ENCODE measurements at regions not wholly inside any gene's neighbourhood (a gene's known extent, or its start where the extent isn't known, plus 50 kb on each side); places are given as distances from the start of the nearest gene placed in this dataset.

GRCh38 chr13:86399572-86399971 lies 600.4 kb upstream of the SLITRK6 start:
- FAIRE-seq = no peak
- Histone ChIP-seq H3K9me3 (ENCODE audit: control insufficient read depth, low read depth, low read length) (no peaks in the 10 kb centered on the region), H4K20me1 (ENCODE audit: control insufficient read depth, extremely low read depth, insufficient read depth, low read length) (no peaks in the 10 kb centered on the region), H3K9ac (ENCODE audit: control insufficient read depth, extremely low read depth, insufficient read depth, low read length) (no peak overlapping the region), H2AFZ (ENCODE audit: control insufficient read depth, low read length) (no peak overlapping the region), H3K27ac (ENCODE audit: control insufficient read depth, insufficient read depth, low read length) (no peak overlapping the region), H3K4me2 (ENCODE audit: control insufficient read depth, extremely low read depth, insufficient read depth, low read depth, low read length) (no peak overlapping the region), H3K36me3 (ENCODE audit: control insufficient read depth in 2 of 2, extremely low read depth in 1 of 2, insufficient read depth in 2 of 2, low read length in 2 of 2) (no peaks in the 10 kb centered on the region), H3K27me3 (ENCODE audit: control insufficient read depth, extremely low read depth, insufficient read depth, low read length) (no peaks in the 10 kb centered on the region), H3K4me3 (ENCODE audit: control insufficient read depth in 2 of 3, extremely low read depth in 1 of 3, insufficient read depth in 2 of 3, low read depth in 1 of 3, low read length in 3 of 3) (no peak overlapping the region), H3K79me2 (ENCODE audit: control insufficient read depth, insufficient read depth, low read length) (no peaks in the 10 kb centered on the region), H3K4me1 (ENCODE audit: control insufficient read depth, extremely low read depth, insufficient read depth, low read length) (no peaks in the 10 kb centered on the region), H3K9me1 (ENCODE audit: control insufficient read depth, extremely low read depth, insufficient read depth, low read length) (no peaks in the 10 kb centered on the region)
- no peak for DNase-seq (ENCODE audit: low read depth, low spot score)
- dilution Hi-C loops (cut with MboI; ENCODE audit: extremely low pct_ligation_motif_present, low sequenced_read_pairs) = no loop called here
- no peak for TF ChIP-seq EZH2 (IDR thresholded peaks at IDR 0.05; ENCODE audit: low read length)
- TF ChIP-seq CTCF (optimal IDR thresholded peaks at IDR 0.05 in 1 of 3, IDR thresholded peaks at IDR 0.05 in 1 of 3, conservative IDR thresholded peaks at IDR 0.05 in 1 of 3; ENCODE audit: extremely low read depth in 1 of 3, insufficient read depth in 2 of 3, low read length in 3 of 3) = no peak

GRCh38 chr13:86402500-86402899 lies 603.3 kb upstream of the SLITRK6 start:
- Histone ChIP-seq H3K36me3 (ENCODE audit: control insufficient read depth in 2 of 2, extremely low read depth in 1 of 2, insufficient read depth in 2 of 2, low read length in 2 of 2) (no peaks in the 10 kb centered on the region), H3K9me1 (ENCODE audit: control insufficient read depth, extremely low read depth, insufficient read depth, low read length) (no peaks in the 10 kb centered on the region), H3K9ac (ENCODE audit: control insufficient read depth, extremely low read depth, insufficient read depth, low read length) (no peak overlapping the region), H4K20me1 (ENCODE audit: control insufficient read depth, extremely low read depth, insufficient read depth, low read length) (no peaks in the 10 kb centered on the region), H2AFZ (ENCODE audit: control insufficient read depth, low read length) (no peak overlapping the region), H3K4me1 (ENCODE audit: control insufficient read depth, extremely low read depth, insufficient read depth, low read length) (no peaks in the 10 kb centered on the region), H3K4me3 (ENCODE audit: control insufficient read depth in 2 of 3, extremely low read depth in 1 of 3, insufficient read depth in 2 of 3, low read depth in 1 of 3, low read length in 3 of 3) (no peak overlapping the region), H3K27ac (ENCODE audit: control insufficient read depth, insufficient read depth, low read length) (no peak overlapping the region), H3K9me3 (ENCODE audit: control insufficient read depth, low read depth, low read length) (no peaks in the 10 kb centered on the region), H3K27me3 (ENCODE audit: control insufficient read depth, extremely low read depth, insufficient read depth, low read length) (no peaks in the 10 kb centered on the region), H3K4me2 (ENCODE audit: control insufficient read depth, extremely low read depth, insufficient read depth, low read depth, low read length) (no peak overlapping the region), H3K79me2 (ENCODE audit: control insufficient read depth, insufficient read depth, low read length) (no peaks in the 10 kb centered on the region)
- FAIRE-seq = no peak
- dilution Hi-C loops (cut with MboI; ENCODE audit: extremely low pct_ligation_motif_present, low sequenced_read_pairs) = no loop called here
- DNase-seq (ENCODE audit: low read depth, low spot score) = no peak
- no peak for TF ChIP-seq CTCF (optimal IDR thresholded peaks at IDR 0.05 in 1 of 3, IDR thresholded peaks at IDR 0.05 in 1 of 3, conservative IDR thresholded peaks at IDR 0.05 in 1 of 3; ENCODE audit: extremely low read depth in 1 of 3, insufficient read depth in 2 of 3, low read length in 3 of 3)
- no peak for TF ChIP-seq EZH2 (IDR thresholded peaks at IDR 0.05; ENCODE audit: low read length)
